Prostate gland (tissue), 2 donors: ENCODE measurements at regions not wholly inside any gene's neighbourhood (a gene's known extent, or its start where the extent isn't known, plus 50 kb on each side); places are given as distances from the start of the nearest gene placed in this dataset.
"Not testable (repeated sequence)": the region's sequence is repeated elsewhere in the genome, so short reads cannot be mapped to it uniquely, and the experiment has no call there.

Experiments used
- DNase-seq: peaks from one replicate; pipeline ENCODE4 v3.0.0-alpha.2; 2019; ENCODE audit warnings: low spot score
- H3K27ac ChIP-seq, 2 donors: fragments of 200-600 bp; sonication (generic); 2 replicates each; pipeline ENCODE4 v1.5.1; 2017 to 2019
- H3K27me3 ChIP-seq: fragments of 200-600 bp; sonication (generic); replicated peaks from 2 replicates; pipeline ENCODE4 v1.5.1; 2019; ENCODE audit not compliant: insufficient read depth
- H3K36me3 ChIP-seq, 2 donors: fragments of 200-600 bp; sonication (generic); 1 replicate in 1 of 2; 2 replicates in 1 of 2; pipeline versions ENCODE4 v1.5.1 to v1.8.1; 2017 to 2019
- H3K4me1 ChIP-seq: fragments of 200-600 bp; sonication (generic); replicated peaks from 2 replicates; pipeline ENCODE4 v1.5.1; 2019
- H3K4me3 ChIP-seq, 2 donors: fragments of 200-600 bp; sonication (generic); 2 replicates each; pipeline ENCODE4 v1.5.1; 2017 to 2019
- H3K9me3 ChIP-seq: fragments of 200-600 bp; sonication (generic); 2 replicates; pipeline ENCODE4 v1.5.1; 2017
- CTCF ChIP-seq, 4 experiments: fragments of 200-600 bp in 2 of 4; fragments of 450-650 bp in 2 of 4; sonication (generic) in 2 of 4; IDR thresholded peaks; 1 replicate in 3 of 4; 2 replicates in 1 of 4; pipeline ENCODE4 v1.5.1; 2016 to 2019; ENCODE audit warnings: antibody characterized with exemption in 4 of 4, mild to moderate bottlenecking in 2 of 4, moderate library complexity in 2 of 4
- POLR2A ChIP-seq: fragments of 450-650 bp; IDR thresholded peaks from one replicate; pipeline ENCODE4 v1.6.1; 2016; ENCODE audit warnings: antibody characterized with exemption, mild to moderate bottlenecking
- POLR2AphosphoS5 ChIP-seq: sonication (generic); formaldehyde crosslinking; IDR thresholded peaks from one replicate; pipeline ENCODE4 v1.6.1; 2017; ENCODE audit warnings: antibody characterized with exemption
- WGBS: methylation state at CpG from one replicate; pipeline ENCODE4 v1.1.5; 2018; 5-methylcytosine and 5-hydroxymethylcytosine counted together
- intact Hi-C: fragments of 100-400 bp; cut with DNase I; formaldehyde crosslinking; loops from one replicate; pipeline ENCODE4 v1.14.2; 2022

- TF ChIP-seq POLR2A, result no peak
- no peak for TF ChIP-seq POLR2AphosphoS5
- no peak for TF ChIP-seq CTCF (IDR thresholded peaks at IDR 0.05)
- intact Hi-C loops, result no loop called here
- H3K9me3 ChIP-seq, result no peaks in the 10 kb centered on the region
- no peaks in the 10 kb centered on the region for H3K4me1 ChIP-seq
- no peaks in the 10 kb centered on the region for H3K27me3 ChIP-seq
- no peak for DNase-seq
- H3K36me3 ChIP-seq, result no peaks in the 10 kb centered on the region
- no peak overlapping the region for H3K27ac ChIP-seq
- no peak overlapping the region for H3K4me3 ChIP-seq
- 82% methylated on average over 6 of the region's 6 CpGs for WGBS
These were observed 102.0 kb upstream of the ARMC3 start for GRCh38 chr10:22825841-22826240.

- Histone ChIP-seq H3K4me1 (no peaks in the 10 kb centered on the region), H3K4me3 (no peak overlapping the region), H3K9me3 (no peaks in the 10 kb centered on the region), H3K27me3 (no peaks in the 10 kb centered on the region), H3K27ac (no peak overlapping the region), H3K36me3 (no peaks in the 10 kb centered on the region)
- TF ChIP-seq POLR2A, result no peak
- TF ChIP-seq POLR2AphosphoS5, result no peak
- TF ChIP-seq CTCF (IDR thresholded peaks at IDR 0.05), result no peak
- DNase-seq, result no peak
- intact Hi-C loops, result no loop called here
- 85% methylated on average over 3 of the region's 3 CpGs for WGBS
These were observed 102.9 kb upstream of the ARMC3 start for GRCh38 chr10:22824984-22825383.

GRCh38 chr10:22824520-22824919 lies 103.3 kb upstream of the ARMC3 start:
- Histone ChIP-seq H3K27me3 (no peaks in the 10 kb centered on the region), H3K4me3 (no peak overlapping the region), H3K9me3 (no peaks in the 10 kb centered on the region), H3K36me3 (no peaks in the 10 kb centered on the region), H3K27ac (no peak overlapping the region), H3K4me1 (no peaks in the 10 kb centered on the region)
- TF ChIP-seq POLR2A (no peak), POLR2AphosphoS5 (no peak), CTCF (IDR thresholded peaks at IDR 0.05) (no peak)
- intact Hi-C loops, result no loop called here
- no peak for DNase-seq
- WGBS, result 61% methylated on average over 3 of the region's 3 CpGs

GRCh38 chr10:22823109-22823508 lies 104.7 kb upstream of the ARMC3 start:
- TF ChIP-seq CTCF (IDR thresholded peaks at IDR 0.05) (no peak), POLR2AphosphoS5 (no peak), POLR2A (no peak)
- DNase-seq, result no peak
- no peaks in the 10 kb centered on the region for H3K27me3 ChIP-seq

GRCh38 chr10:22821921-22822320 lies 105.9 kb upstream of the ARMC3 start:
- H3K4me1 ChIP-seq, H3K36me3 ChIP-seq, DNase-seq, H3K9me3 ChIP-seq, intact Hi-C loops, H3K27ac ChIP-seq, H3K4me3 ChIP-seq, H3K27me3 ChIP-seq: not testable (repeated sequence)
- WGBS, result 91% methylated on average over 5 of the region's 5 CpGs

More at GRCh38 chr10:22823109-22823508, 104.7 kb upstream of the ARMC3 start:
- Histone ChIP-seq H3K4me3 (no peak overlapping the region), H3K9me3 (no peaks in the 10 kb centered on the region), H3K36me3 (no peaks in the 10 kb centered on the region), H3K4me1 (no peaks in the 10 kb centered on the region), H3K27ac (no peak overlapping the region)
- intact Hi-C loops, result no loop called here

- H3K4me1 ChIP-seq, result no peaks in the 10 kb centered on the region
- H3K27ac ChIP-seq, result no peak overlapping the region
- no peak for DNase-seq
- WGBS, result 55% methylated on average over 1 of the region's 1 CpG
- no peaks in the 10 kb centered on the region for H3K36me3 ChIP-seq
- no peak overlapping the region for H3K4me3 ChIP-seq
- no peaks in the 10 kb centered on the region for H3K27me3 ChIP-seq
- H3K9me3 ChIP-seq, result no peaks in the 10 kb centered on the region
- no peak for TF ChIP-seq POLR2AphosphoS5
- no peak for TF ChIP-seq CTCF (IDR thresholded peaks at IDR 0.05)
- TF ChIP-seq POLR2A, result no peak
- intact Hi-C loops, result no loop called here
These were observed 106.4 kb upstream of the ARMC3 start for GRCh38 chr10:22821501-22821900.
